ENCODE measurements at regions not wholly inside any gene's neighbourhood (a gene's known extent, or its start where the extent isn't known, plus 50 kb on each side); places are given as distances from the start of the nearest gene placed in this dataset.

GRCh38 chr12:131530422-131530821 is 180.5 kb upstream of the SFSWAP start:
- no peaks in the 10 kb centered on the region for H3K23me2 ChIP-seq (ENCODE audit: low read depth, low read length)
- H3K18ac ChIP-seq (ENCODE audit: extremely low read depth, low read length), result no peak overlapping the region
- CTCF ChIA-PET (ENCODE audit: partially characterized antibody), result interaction anchor here (0.8 kb wide), 1 partner anchor 44 kb away, joined by 3 read pairs; no protein-coding TSS in a partner anchor
- WGBS, 2 experiments (ENCODE audit: extremely low coverage in 1 of 2, insufficient coverage in 1 of 2, insufficient read length in 1 of 2, insufficient replicate concordance in 2 of 2, low coverage in 1 of 2, low lambda C conversion rate in 2 of 2, missing lambda C conversion rate in 1 of 2), result 85% methylated on average over 5 of the region's 5 CpGs; no CpG with 5 or more reads in 1 of the 2 experiments
- no peak overlapping the region for H2BK20ac ChIP-seq (ENCODE audit: low read length)
- H3K4ac ChIP-seq (replicated peaks; ENCODE audit: insufficient read length, low read depth, low read length), result no peak overlapping the region
- POLR2A ChIA-PET (ENCODE audit: partially characterized antibody), result interaction anchor here (0.7 kb wide), 1 partner anchor 14 kb away, joined by 4 read pairs; no protein-coding TSS in a partner anchor
- FAIRE-seq (no peak), DNase-seq (ENCODE audit: low read depth in 1 of 2, low spot score in 2 of 2) (no peak)
- H2AFZ ChIP-seq (ENCODE audit: low read length), result no peak overlapping the region
- no peak overlapping the region for H2BK5ac ChIP-seq (ENCODE audit: low read depth, low read length)
- H3K79me2 ChIP-seq (ENCODE audit: control insufficient read depth in 1 of 2, insufficient read depth in 2 of 2, low read length in 2 of 2), result no peaks in the 10 kb centered on the region
- H3K4me1 ChIP-seq (replicated peaks in 1 of 4; ENCODE audit: control insufficient read depth in 3 of 4, insufficient read depth in 4 of 4, low read length in 3 of 4), result no peaks in the 10 kb centered on the region
- no peaks in the 10 kb centered on the region for H3K36me3 ChIP-seq (ENCODE audit: control insufficient read depth in 2 of 4, insufficient read depth in 4 of 4, low read length in 3 of 4)
- no peak overlapping the region for H4K8ac ChIP-seq (ENCODE audit: extremely low read depth, insufficient read depth, low read length)
- no peak overlapping the region for H4K91ac ChIP-seq (replicated peaks; ENCODE audit: insufficient read length, low read length)
- H4K20me1 ChIP-seq (replicated peaks in 1 of 2; ENCODE audit: control insufficient read depth in 1 of 2, insufficient read depth in 2 of 2, low read length in 2 of 2), result no peaks in the 10 kb centered on the region
- no peak overlapping the region for H2AK5ac ChIP-seq (ENCODE audit: low read depth, low read length)
- H2BK15ac ChIP-seq (ENCODE audit: low read length), result no peak overlapping the region
- H3K56ac ChIP-seq (replicated peaks; ENCODE audit: insufficient read length, low read depth, low read length), result no peak overlapping the region
- H3K14ac ChIP-seq (ENCODE audit: insufficient read length), result no peak overlapping the region
- H4K5ac ChIP-seq (ENCODE audit: insufficient read length, low read depth, low read length), result no peak overlapping the region
- no peak overlapping the region for H3K4me3 ChIP-seq (ENCODE audit: extremely low read depth in 1 of 4, insufficient read depth in 2 of 4, low read depth in 3 of 4, low read length in 4 of 4)
- no peaks in the 10 kb centered on the region for H3K27me3 ChIP-seq (replicated peaks in 1 of 4; ENCODE audit: control insufficient read depth in 3 of 4, extremely low read depth in 1 of 4, insufficient read depth in 3 of 4, low read length in 3 of 4)
- no peak overlapping the region for H3K4me2 ChIP-seq (ENCODE audit: insufficient read depth in 1 of 2, low read depth in 2 of 2, low read length in 2 of 2)
- H3K9ac ChIP-seq (replicated peaks in 1 of 4; ENCODE audit: extremely low read depth in 1 of 4, low read depth in 3 of 4, low read length in 3 of 4), result no peak overlapping the region
- no peak overlapping the region for H2BK120ac ChIP-seq (replicated peaks; ENCODE audit: low read depth, low read length)
- no peak overlapping the region for H3K23ac ChIP-seq (ENCODE audit: insufficient read length)
- no peak overlapping the region for H2BK12ac ChIP-seq (ENCODE audit: low read depth, low read length)
- no peak overlapping the region for H3K27ac ChIP-seq (ENCODE audit: low read depth, low read length)
- no peaks in the 10 kb centered on the region for H3K79me1 ChIP-seq (ENCODE audit: low read depth, low read length)
- no peaks in the 10 kb centered on the region; a peak in 1 of 4 replicates for H3K9me3 ChIP-seq (ENCODE audit: insufficient read depth in 2 of 2, low read depth in 1 of 2, low read length in 1 of 2)
- no peak for TF ChIP-seq CHD7 (IDR thresholded peaks at IDR 0.05; ENCODE audit: insufficient replicate concordance, low read length)

Measured in H1 (cell line).